ENCODE measurements at regions not wholly inside any gene's neighbourhood (a gene's known extent, or its start where the extent isn't known, plus 50 kb on each side); places are given as distances from the start of the nearest gene placed in this dataset.

DNA sequence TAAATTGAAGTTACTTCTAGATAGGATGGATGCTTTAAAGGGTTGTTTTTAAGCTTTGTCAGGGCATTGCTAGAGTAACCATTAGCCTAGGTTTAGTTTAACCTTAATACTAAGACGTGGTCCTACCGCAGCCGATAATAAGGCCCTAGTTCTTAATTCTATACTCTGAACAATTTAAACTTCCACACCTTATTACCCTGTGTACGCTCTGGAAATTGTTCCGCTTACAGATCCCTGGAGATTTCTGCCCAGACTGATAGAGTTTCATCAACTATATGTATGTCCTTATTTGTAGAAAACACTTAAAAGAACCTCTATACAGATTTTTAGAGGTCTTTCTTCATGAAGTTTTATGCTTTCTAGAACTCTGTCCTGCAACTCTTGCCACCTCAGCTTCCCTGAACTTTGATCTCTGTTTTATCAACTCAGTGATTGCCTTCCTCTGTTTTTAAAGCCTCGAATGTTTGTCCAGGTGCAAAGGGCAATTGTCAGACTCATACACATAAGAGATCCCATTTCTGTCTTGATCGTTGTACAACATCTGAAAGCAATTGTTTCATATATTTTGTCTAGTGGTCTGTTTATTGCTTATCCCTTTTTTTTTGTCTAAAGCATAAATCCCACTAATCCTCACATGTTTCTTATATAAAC lies 71.1 kb upstream of the VCX start:
- BruUV-seq (replicated peaks) = no TSS peak
- H3K27ac ChIP-seq (ENCODE audit: insufficient read depth, low read depth, low read length) = no peak overlapping the region
- H3K9ac ChIP-seq (replicated peaks; ENCODE audit: extremely low read depth, insufficient read depth, low read length) = no peak overlapping the region
- no peak overlapping the region for H2AFZ ChIP-seq (ENCODE audit: low read depth, low read length)
- FAIRE-seq = no peak
- H3K4me3 ChIP-seq (replicated peaks in 1 of 3; ENCODE audit: insufficient read depth in 1 of 3, low read depth in 1 of 3, low read length in 3 of 3) = no peak overlapping the region
- no peaks in the 10 kb centered on the region for H3K9me3 ChIP-seq (replicated peaks; ENCODE audit: control insufficient read depth, insufficient read depth, low read length)
- H3K9me1 ChIP-seq (replicated peaks; ENCODE audit: control insufficient read depth, extremely low read depth, insufficient read depth, low read length) = no peaks in the 10 kb centered on the region
- intact Hi-C loops (cut with micrococcal nuclease) (no loop called here), dilution Hi-C loops (cut with MboI; ENCODE audit: extremely low pct_ligation_motif_present, low sequenced_read_pairs) (no loop called here)
- no peaks in the 10 kb centered on the region for H3K79me2 ChIP-seq (ENCODE audit: control insufficient read depth, insufficient read depth, low read length)
- no peaks in the 10 kb centered on the region for H3K27me3 ChIP-seq (ENCODE audit: control insufficient read depth in 2 of 2, insufficient read depth in 2 of 2, low read length in 2 of 2)
- ChIA-PET CTCF (no interaction called here), POLR2A (no interaction called here)
- no peaks in the 10 kb centered on the region for H4K20me1 ChIP-seq (replicated peaks; ENCODE audit: control insufficient read depth, extremely low read depth, insufficient read depth, low read length)
- TF ChIP-seq GATA2 (IDR thresholded peaks at IDR 0.05; ENCODE audit: insufficient read depth, insufficient read length, low read depth, low read length) = no peak
- TF ChIP-seq FOS (IDR thresholded peaks at IDR 0.05; ENCODE audit: borderline replicate concordance, insufficient read depth, low read length) = no peak
- no peak for TF ChIP-seq JUN (IDR thresholded peaks at IDR 0.05; ENCODE audit: borderline replicate concordance, insufficient read depth, insufficient read length, low read depth)
- TF ChIP-seq, protein P1, sequence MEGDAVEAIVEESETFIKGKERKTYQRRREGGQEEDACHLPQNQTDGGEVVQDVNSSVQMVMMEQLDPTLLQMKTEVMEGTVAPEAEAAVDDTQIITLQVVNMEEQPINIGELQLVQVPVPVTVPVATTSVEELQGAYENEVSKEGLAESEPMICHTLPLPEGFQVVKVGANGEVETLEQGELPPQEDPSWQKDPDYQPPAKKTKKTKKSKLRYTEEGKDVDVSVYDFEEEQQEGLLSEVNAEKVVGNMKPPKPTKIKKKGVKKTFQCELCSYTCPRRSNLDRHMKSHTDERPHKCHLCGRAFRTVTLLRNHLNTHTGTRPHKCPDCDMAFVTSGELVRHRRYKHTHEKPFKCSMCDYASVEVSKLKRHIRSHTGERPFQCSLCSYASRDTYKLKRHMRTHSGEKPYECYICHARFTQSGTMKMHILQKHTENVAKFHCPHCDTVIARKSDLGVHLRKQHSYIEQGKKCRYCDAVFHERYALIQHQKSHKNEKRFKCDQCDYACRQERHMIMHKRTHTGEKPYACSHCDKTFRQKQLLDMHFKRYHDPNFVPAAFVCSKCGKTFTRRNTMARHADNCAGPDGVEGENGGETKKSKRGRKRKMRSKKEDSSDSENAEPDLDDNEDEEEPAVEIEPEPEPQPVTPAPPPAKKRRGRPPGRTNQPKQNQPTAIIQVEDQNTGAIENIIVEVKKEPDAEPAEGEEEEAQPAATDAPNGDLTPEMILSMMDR (IDR thresholded peaks at IDR 0.05; ENCODE audit: extremely low read depth in 1 of 2, insufficient read depth in 1 of 2, low read depth in 1 of 2, low read length in 2 of 2) = no peak
- TF ChIP-seq EZH2 (IDR thresholded peaks at IDR 0.05; ENCODE audit: borderline replicate concordance, low read depth, low read length, severe bottlenecking) = no peak
- no peak for TF ChIP-seq POLR2AphosphoS5 (IDR thresholded peaks at IDR 0.05; ENCODE audit: insufficient read depth, low read depth, low read length)
- no peak for TF ChIP-seq POLR2A (IDR thresholded peaks at IDR 0.05; ENCODE audit: low read depth, low read length)
- TF ChIP-seq MYC (IDR thresholded peaks at IDR 0.05; ENCODE audit: low read depth, low read length) = no peak
- TF ChIP-seq, protein P2, sequence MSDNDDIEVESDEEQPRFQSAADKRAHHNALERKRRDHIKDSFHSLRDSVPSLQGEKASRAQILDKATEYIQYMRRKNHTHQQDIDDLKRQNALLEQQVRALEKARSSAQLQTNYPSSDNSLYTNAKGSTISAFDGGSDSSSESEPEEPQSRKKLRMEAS (IDR thresholded peaks at IDR 0.05; ENCODE audit: insufficient read depth, insufficient read length) = no peak
- no peak for DNase-seq (ENCODE audit: low read depth, low spot score)
- H3K36me3 ChIP-seq (ENCODE audit: control insufficient read depth in 2 of 2, extremely low read depth in 1 of 2, insufficient read depth in 2 of 2, low read length in 2 of 2) = no peaks in the 10 kb centered on the region
- H3K4me2 ChIP-seq (ENCODE audit: insufficient read depth, low read length) = no peak overlapping the region
- H3K4me1 ChIP-seq (ENCODE audit: control insufficient read depth, extremely low read depth, insufficient read depth, low read length) = no peaks in the 10 kb centered on the region
